Stomach (tissue), 4 donors: ENCODE measurements at regions not wholly inside any gene's neighbourhood (a gene's known extent, or its start where the extent isn't known, plus 50 kb on each side); places are given as distances from the start of the nearest gene placed in this dataset.

Experiments
- EP300 ChIP-seq: sonication (generic); formaldehyde crosslinking; IDR thresholded peaks from one replicate; pipeline ENCODE4 v1.6.1; 2017; ENCODE audit warnings: antibody characterized with exemption
- POLR2A ChIP-seq, 4 donors: fragments of 450-650 bp; IDR thresholded peaks; one replicate each; pipeline ENCODE4 v1.6.1; 2016; ENCODE audit warnings: antibody characterized with exemption in 4 of 4, control low read depth in 2 of 4, mild to moderate bottlenecking in 1 of 4, moderate library complexity in 1 of 4
- POLR2AphosphoS5 ChIP-seq, 3 donors: sonication (generic); formaldehyde crosslinking; IDR thresholded peaks; one replicate each; pipeline ENCODE4 v1.6.1; 2016; ENCODE audit warnings: antibody characterized with exemption in 3 of 3
- TF ChIP-seq, protein P1 (sequence below), 7 experiments: fragments of 450-650 bp in 4 of 7; fragments of 200-600 bp in 3 of 7; sonication (generic) in 3 of 7; IDR thresholded peaks; one replicate each; pipeline ENCODE4 v1.5.1; 2016 to 2019; ENCODE audit warnings: antibody characterized with exemption in 7 of 7, control low read depth in 2 of 7, mild to moderate bottlenecking in 1 of 7

DNA sequence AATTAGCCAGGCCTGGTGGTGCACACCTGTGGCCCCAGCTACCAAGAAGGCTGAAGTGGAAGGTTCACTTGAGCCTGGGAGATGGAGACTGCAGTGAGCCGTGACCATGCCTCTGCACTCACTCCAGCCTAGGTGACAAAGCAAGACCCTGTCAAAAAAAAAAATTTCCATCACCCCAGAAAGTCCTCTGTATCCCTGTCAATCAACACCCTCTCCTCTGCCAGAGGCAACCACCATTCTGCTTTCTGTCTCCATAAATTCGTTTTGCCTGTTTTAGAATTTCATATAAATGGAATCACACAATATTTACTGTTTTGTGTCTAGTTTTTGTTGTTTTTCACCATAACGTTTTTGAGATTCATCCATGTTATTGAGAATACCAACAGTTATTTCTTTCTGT is 141.6 kb upstream of the SLC45A1 start:
- no peak for TF ChIP-seq POLR2A (IDR thresholded peaks at IDR 0.05)
- TF ChIP-seq, protein P1, sequence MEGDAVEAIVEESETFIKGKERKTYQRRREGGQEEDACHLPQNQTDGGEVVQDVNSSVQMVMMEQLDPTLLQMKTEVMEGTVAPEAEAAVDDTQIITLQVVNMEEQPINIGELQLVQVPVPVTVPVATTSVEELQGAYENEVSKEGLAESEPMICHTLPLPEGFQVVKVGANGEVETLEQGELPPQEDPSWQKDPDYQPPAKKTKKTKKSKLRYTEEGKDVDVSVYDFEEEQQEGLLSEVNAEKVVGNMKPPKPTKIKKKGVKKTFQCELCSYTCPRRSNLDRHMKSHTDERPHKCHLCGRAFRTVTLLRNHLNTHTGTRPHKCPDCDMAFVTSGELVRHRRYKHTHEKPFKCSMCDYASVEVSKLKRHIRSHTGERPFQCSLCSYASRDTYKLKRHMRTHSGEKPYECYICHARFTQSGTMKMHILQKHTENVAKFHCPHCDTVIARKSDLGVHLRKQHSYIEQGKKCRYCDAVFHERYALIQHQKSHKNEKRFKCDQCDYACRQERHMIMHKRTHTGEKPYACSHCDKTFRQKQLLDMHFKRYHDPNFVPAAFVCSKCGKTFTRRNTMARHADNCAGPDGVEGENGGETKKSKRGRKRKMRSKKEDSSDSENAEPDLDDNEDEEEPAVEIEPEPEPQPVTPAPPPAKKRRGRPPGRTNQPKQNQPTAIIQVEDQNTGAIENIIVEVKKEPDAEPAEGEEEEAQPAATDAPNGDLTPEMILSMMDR (IDR thresholded peaks at IDR 0.05) = no peak
- no peak for TF ChIP-seq EP300
- TF ChIP-seq POLR2AphosphoS5 (IDR thresholded peaks at IDR 0.05) = no peak
